MCF 10A (cell line): ENCODE measurements at regions not wholly inside any gene's neighbourhood (a gene's known extent, or its start where the extent isn't known, plus 50 kb on each side); places are given as distances from the start of the nearest gene placed in this dataset.

Source experiments
- BruUV-seq: library from RNA; stranded (reverse); fragments of 400-500 nt; replicated peaks from 2 replicates; lab custom pipeline; 2021; lab: Mats Ljungman, UMichigan
- CTCF ChIA-PET: fragments of 300-600 bp; sonication (Branson Sonifier 250); formaldehyde crosslinking; extraction: SDS; loops from one replicate; lab custom pipeline; 2021; ENCODE audit warnings: antibody characterized with exemption, inconsistent platforms; lab: Yijun Ruan, JAX
- POLR2A ChIA-PET: fragments of 300-600, 350-650 bp; sonication (Branson Sonifier 250); formaldehyde crosslinking; extraction: SDS; loops from one replicate; lab custom pipeline; 2020; ENCODE audit warnings: antibody characterized with exemption, inconsistent platforms; lab: Yijun Ruan, JAX
- DNase-seq: peaks from one replicate; pipeline ENCODE4 v3.0.0-alpha.2; 2018; ENCODE audit not compliant: unreplicated experiment
- H3K27ac Mint-ChIP-seq: one replicate; pipeline ENCODE4 v1.8.0; 2022; ENCODE audit warnings: mild to moderate bottlenecking, low read depth, mixed read lengths; ENCODE audit not compliant: unreplicated experiment
- H3K27me3 Mint-ChIP-seq: one replicate; pipeline ENCODE4 v1.8.0; 2022; ENCODE audit warnings: mixed read lengths; ENCODE audit not compliant: insufficient read depth, unreplicated experiment
- H3K36me3 Mint-ChIP-seq: one replicate; pipeline ENCODE4 v1.8.0; 2022; ENCODE audit warnings: mild to moderate bottlenecking, moderate library complexity, mixed read lengths; ENCODE audit not compliant: insufficient read depth, unreplicated experiment
- H3K4me1 Mint-ChIP-seq: one replicate; pipeline ENCODE4 v1.8.0; 2022; ENCODE audit warnings: mixed read lengths; ENCODE audit not compliant: insufficient read depth, unreplicated experiment
- H3K4me3 Mint-ChIP-seq: one replicate; pipeline ENCODE4 v1.8.0; 2022; ENCODE audit warnings: mild to moderate bottlenecking, moderate library complexity, mixed read lengths; ENCODE audit not compliant: unreplicated experiment
- H3K9me3 Mint-ChIP-seq: one replicate; pipeline ENCODE4 v1.8.0; 2022; ENCODE audit warnings: mixed read lengths; ENCODE audit not compliant: unreplicated experiment
- CTCF ChIP-seq: fragments of 200-600 bp; IDR thresholded peaks from one replicate; pipeline ENCODE4 v1.8.0; 2022; ENCODE audit warnings: antibody characterized with exemption, mild to moderate bottlenecking; ENCODE audit not compliant: unreplicated experiment
- intact Hi-C: fragments of 100-400 bp; cut with micrococcal nuclease; formaldehyde crosslinking; loops from 2 replicates; pipeline ENCODE4 v1.14.1; 2022

- H3K36me3 Mint-ChIP-seq: no peaks in the 10 kb centered on the region
- intact Hi-C loops: no loop called here
- no peak overlapping the region for H3K27ac Mint-ChIP-seq
- ChIA-PET CTCF (no interaction called here), POLR2A (no interaction called here)
- peaks cover 49% of the 10 kb centered on the region for H3K9me3 Mint-ChIP-seq
- TF ChIP-seq CTCF: no peak
- H3K27me3 Mint-ChIP-seq: peaks cover 11% of the 10 kb centered on the region
- BruUV-seq: no TSS peak
- no peak overlapping the region for H3K4me3 Mint-ChIP-seq
- no peaks in the 10 kb centered on the region for H3K4me1 Mint-ChIP-seq
- no peak for DNase-seq
These were observed 179.6 kb downstream of the FZD1 start for GRCh38 chr7:91443862-91444261.

- TF ChIP-seq CTCF: no peak
- peaks cover 11% of the 10 kb centered on the region for H3K27me3 Mint-ChIP-seq
- H3K27ac Mint-ChIP-seq: no peak overlapping the region
- ChIA-PET POLR2A (no interaction called here), CTCF (no interaction called here)
- H3K9me3 Mint-ChIP-seq: peaks cover 39% of the 10 kb centered on the region
- no peak overlapping the region for H3K4me3 Mint-ChIP-seq
- intact Hi-C loops: no loop called here
- H3K4me1 Mint-ChIP-seq: no peaks in the 10 kb centered on the region
- BruUV-seq: no TSS peak
- DNase-seq: no peak
- no peaks in the 10 kb centered on the region for H3K36me3 Mint-ChIP-seq
These were observed 182.6 kb downstream of the FZD1 start for GRCh38 chr7:91446819-91447218.

- ChIA-PET POLR2A (no interaction called here), CTCF (no interaction called here)
- no TSS peak for BruUV-seq
- no peaks in the 10 kb centered on the region for H3K36me3 Mint-ChIP-seq
- no peak for TF ChIP-seq CTCF
- no peak overlapping the region for H3K4me3 Mint-ChIP-seq
- DNase-seq: no peak
- intact Hi-C loops: no loop called here
- no peak overlapping the region for H3K27ac Mint-ChIP-seq
- H3K9me3 Mint-ChIP-seq: peaks cover 16% of the 10 kb centered on the region
- no peaks in the 10 kb centered on the region for H3K27me3 Mint-ChIP-seq
- H3K4me1 Mint-ChIP-seq: no peaks in the 10 kb centered on the region
These were observed 191.2 kb downstream of the FZD1 start for GRCh38 chr7:91455411-91455810.

GRCh38 chr7:91457208-91457607, 193.0 kb downstream of the FZD1 start:
- Mint-ChIP-seq H3K4me1 (no peaks in the 10 kb centered on the region), H3K36me3 (no peaks in the 10 kb centered on the region), H3K27ac (no peak overlapping the region), H3K4me3 (no peak overlapping the region), H3K9me3 (peaks cover 16% of the 10 kb centered on the region), H3K27me3 (no peaks in the 10 kb centered on the region)
- no TSS peak for BruUV-seq
- POLR2A ChIA-PET: no interaction called here
- intact Hi-C loops: no loop called here
- CTCF ChIA-PET: no interaction called here
- no peak for DNase-seq
- no peak for TF ChIP-seq CTCF
